CD4-positive, alpha-beta T cell (primary cell): ENCODE measurements at regions not wholly inside any gene's neighbourhood (a gene's known extent, or its start where the extent isn't known, plus 50 kb on each side); places are given as distances from the start of the nearest gene placed in this dataset.

Experiments
- ATAC-seq: fragments of 200-7000 bp; cut with Tn5 transposase; one replicate; pipeline ENCODE4 v1.10.0; 2022; ENCODE audit warnings: mild to moderate bottlenecking; ENCODE audit not compliant: poor library complexity
- CTCF ChIA-PET: fragments of 350-600 bp; sonication (Branson Sonifier 250); formaldehyde crosslinking; loops from one replicate; lab custom pipeline; 2021; ENCODE audit warnings: antibody characterized with exemption, inconsistent platforms; lab: Charles Lee
- POLR2A ChIA-PET: fragments of 350-600 bp; sonication (Branson Sonifier 250); formaldehyde crosslinking; loops from one replicate; lab custom pipeline; 2021; ENCODE audit warnings: antibody characterized with exemption, inconsistent platforms; lab: Charles Lee
- DNase-seq, 14 experiments: peaks; one replicate each; pipeline ENCODE4 v3.0.0-alpha.2; 2013 to 2020; ENCODE audit warnings: mixed read lengths in 2 of 14
- H3K27ac ChIP-seq, 2 donors: one replicate each; pipeline versions ENCODE4 v1.5.1 to v1.7.0; 2013; ENCODE audit warnings: low read length in 2 of 2, low read depth in 1 of 2, mild to moderate bottlenecking in 1 of 2
- H3K27me3 ChIP-seq, 2 experiments: 1 replicate in 1 of 2; 2 replicates in 1 of 2; pipeline versions ENCODE4 v1.6.1 to v1.7.0; 2013; ENCODE audit warnings: low read length in 2 of 2, control low read depth in 1 of 2, mild to moderate bottlenecking in 1 of 2, moderate library complexity in 1 of 2; ENCODE audit not compliant: insufficient read depth in 2 of 2, control insufficient read depth in 1 of 2
- H3K36me3 ChIP-seq: one replicate; pipeline ENCODE4 v1.6.1; 2013; ENCODE audit warnings: low read length, control low read depth; ENCODE audit not compliant: insufficient read depth
- H3K4me1 ChIP-seq: one replicate; pipeline ENCODE4 v1.6.1; 2013; ENCODE audit warnings: low read length, control low read depth; ENCODE audit not compliant: insufficient read depth
- H3K4me3 ChIP-seq: one replicate; pipeline ENCODE4 v1.5.1; 2013; ENCODE audit warnings: mild to moderate bottlenecking, low read length, moderate library complexity
- H3K9me3 ChIP-seq, 2 experiments: 1 replicate in 1 of 2; 2 replicates in 1 of 2; pipeline versions ENCODE4 v1.6.1 to v1.7.0; 2013; ENCODE audit warnings: low read length in 2 of 2, mild to moderate bottlenecking in 2 of 2, control low read depth in 1 of 2, moderate library complexity in 1 of 2; ENCODE audit not compliant: control insufficient read depth in 1 of 2, insufficient read depth in 1 of 2
- H3K27ac Mint-ChIP-seq: one replicate; pipeline ENCODE4 v1.8.0; 2020; ENCODE audit warnings: mixed read lengths
- H3K27me3 Mint-ChIP-seq: one replicate; pipeline ENCODE4 v1.8.0; 2021; ENCODE audit warnings: mixed read lengths
- H3K36me3 Mint-ChIP-seq: one replicate; pipeline ENCODE4 v1.8.0; 2021; ENCODE audit warnings: low read depth, mixed read lengths
- H3K4me1 Mint-ChIP-seq: one replicate; pipeline ENCODE4 v1.8.0; 2021; ENCODE audit warnings: low read depth, mixed read lengths
- H3K4me3 Mint-ChIP-seq: one replicate; pipeline ENCODE4 v1.8.0; 2020; ENCODE audit warnings: mild to moderate bottlenecking, mixed read lengths
- H3K9me3 Mint-ChIP-seq: one replicate; pipeline ENCODE4 v1.8.0; 2020; ENCODE audit warnings: mixed read lengths
- intact Hi-C, 2 experiments: fragments of 100-400 bp; cut with DNase I in 1 of 2; cut with micrococcal nuclease in 1 of 2; formaldehyde crosslinking; loops; one replicate each; pipeline versions ENCODE4 v1.15.1 to v1.9.0; 2023 to 2025; cut with DNase I, micrococcal nuclease
- TF ChIP-seq, protein P1 (sequence below): fragments of 200-600 bp; IDR thresholded peaks from one replicate; pipeline ENCODE4 v1.8.0; 2022; ENCODE audit warnings: antibody characterized with exemption, mild to moderate bottlenecking

DNA sequence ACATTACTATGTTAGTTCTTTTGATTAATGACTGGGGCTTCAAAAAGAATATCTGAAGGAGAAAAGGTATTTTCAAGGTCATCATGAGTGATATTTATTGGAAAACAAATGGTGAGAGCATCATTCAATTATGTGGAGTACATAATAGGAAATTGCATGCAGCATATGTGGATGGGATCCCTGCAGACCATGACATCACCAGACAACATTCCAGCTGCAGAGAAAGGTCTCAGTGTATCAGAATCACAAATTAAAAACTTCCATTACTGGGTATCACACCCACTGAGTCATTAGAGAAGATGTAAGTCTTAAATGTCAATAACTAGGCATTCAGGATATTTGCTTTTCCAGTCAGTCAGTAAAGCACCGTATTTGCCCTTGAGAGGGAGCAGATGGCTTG, 574.4 kb upstream of the SLC10A2 start:
- Mint-ChIP-seq H3K27ac (no peak overlapping the region), H3K27me3 (no peaks in the 10 kb centered on the region), H3K9me3 (peaks cover 4% of the 10 kb centered on the region), H3K4me1 (no peaks in the 10 kb centered on the region), H3K4me3 (no peak overlapping the region), H3K36me3 (no peaks in the 10 kb centered on the region)
- no peaks in the 10 kb centered on the region for H3K9me3 ChIP-seq
- ATAC-seq, result no peak
- DNase-seq, result no peak
- no peaks in the 10 kb centered on the region for H3K36me3 ChIP-seq
- TF ChIP-seq, protein P1, sequence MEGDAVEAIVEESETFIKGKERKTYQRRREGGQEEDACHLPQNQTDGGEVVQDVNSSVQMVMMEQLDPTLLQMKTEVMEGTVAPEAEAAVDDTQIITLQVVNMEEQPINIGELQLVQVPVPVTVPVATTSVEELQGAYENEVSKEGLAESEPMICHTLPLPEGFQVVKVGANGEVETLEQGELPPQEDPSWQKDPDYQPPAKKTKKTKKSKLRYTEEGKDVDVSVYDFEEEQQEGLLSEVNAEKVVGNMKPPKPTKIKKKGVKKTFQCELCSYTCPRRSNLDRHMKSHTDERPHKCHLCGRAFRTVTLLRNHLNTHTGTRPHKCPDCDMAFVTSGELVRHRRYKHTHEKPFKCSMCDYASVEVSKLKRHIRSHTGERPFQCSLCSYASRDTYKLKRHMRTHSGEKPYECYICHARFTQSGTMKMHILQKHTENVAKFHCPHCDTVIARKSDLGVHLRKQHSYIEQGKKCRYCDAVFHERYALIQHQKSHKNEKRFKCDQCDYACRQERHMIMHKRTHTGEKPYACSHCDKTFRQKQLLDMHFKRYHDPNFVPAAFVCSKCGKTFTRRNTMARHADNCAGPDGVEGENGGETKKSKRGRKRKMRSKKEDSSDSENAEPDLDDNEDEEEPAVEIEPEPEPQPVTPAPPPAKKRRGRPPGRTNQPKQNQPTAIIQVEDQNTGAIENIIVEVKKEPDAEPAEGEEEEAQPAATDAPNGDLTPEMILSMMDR, result no peak
- H3K27ac ChIP-seq, result no peak overlapping the region
- no peaks in the 10 kb centered on the region for H3K4me1 ChIP-seq
- H3K27me3 ChIP-seq, result no peaks in the 10 kb centered on the region
- ChIA-PET CTCF (no interaction called here), POLR2A (no interaction called here)
- H3K4me3 ChIP-seq, result no peak overlapping the region
- intact Hi-C loops, result no loop called here

DNA sequence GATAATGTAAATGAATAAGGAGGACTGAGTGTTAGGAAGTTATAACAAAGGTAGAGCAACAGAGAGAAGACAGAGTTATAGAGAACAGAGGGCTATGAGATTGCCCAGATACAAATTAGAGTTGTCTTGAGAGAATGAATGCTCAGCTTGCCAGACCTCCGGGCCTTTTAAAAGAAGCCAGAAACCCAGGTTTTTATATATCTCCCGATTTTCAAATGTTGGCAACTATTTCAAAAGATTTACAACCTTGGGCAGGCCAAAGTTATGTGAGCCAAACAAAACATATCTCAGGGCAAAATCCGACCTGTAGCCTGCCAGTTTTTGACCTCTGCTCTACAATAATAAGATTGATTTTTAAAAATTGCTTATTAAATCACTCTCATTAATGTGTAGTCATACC, 573.1 kb upstream of the SLC10A2 start:
- Histone ChIP-seq H3K36me3 (no peaks in the 10 kb centered on the region), H3K4me1 (no peaks in the 10 kb centered on the region), H3K27me3 (no peaks in the 10 kb centered on the region), H3K9me3 (no peaks in the 10 kb centered on the region), H3K4me3 (no peak overlapping the region), H3K27ac (no peak overlapping the region)
- Mint-ChIP-seq H3K4me3 (no peak overlapping the region), H3K36me3 (no peaks in the 10 kb centered on the region), H3K27me3 (no peaks in the 10 kb centered on the region), H3K9me3 (peaks cover 4% of the 10 kb centered on the region), H3K4me1 (no peaks in the 10 kb centered on the region), H3K27ac (no peak overlapping the region)
- ChIA-PET CTCF (no interaction called here), POLR2A (no interaction called here)
- DNase-seq (no peak), ATAC-seq (no peak)
- TF ChIP-seq, protein P1, result no peak
- intact Hi-C loops, result no loop called here

DNA sequence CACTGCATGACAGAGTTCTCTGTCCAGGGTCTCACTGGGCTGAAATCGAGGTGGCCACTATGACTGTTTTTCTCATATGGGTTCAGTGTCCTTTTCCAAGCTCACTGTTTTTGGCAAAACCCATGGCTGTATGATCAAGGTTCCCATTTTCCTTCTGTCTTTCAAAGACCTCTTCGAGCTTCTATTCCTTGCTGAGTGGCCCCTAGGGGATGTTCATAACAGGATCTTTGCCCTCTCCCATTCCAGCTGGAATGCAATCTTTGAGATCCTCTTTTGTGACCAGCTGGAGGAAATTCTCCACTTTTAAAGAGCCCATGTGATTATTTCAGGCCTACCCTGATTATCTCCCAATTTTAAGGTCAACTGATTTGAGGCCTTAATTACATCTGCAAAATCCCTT, 572.5 kb upstream of the SLC10A2 start:
- H3K36me3 ChIP-seq, result no peaks in the 10 kb centered on the region
- H3K4me1 ChIP-seq, result no peaks in the 10 kb centered on the region
- H3K4me1 Mint-ChIP-seq, result no peaks in the 10 kb centered on the region
- H3K9me3 Mint-ChIP-seq, result peaks cover 4% of the 10 kb centered on the region
- no peak overlapping the region for H3K27ac Mint-ChIP-seq
- H3K27me3 ChIP-seq, result no peaks in the 10 kb centered on the region
- TF ChIP-seq, protein P1, result no peak
- CTCF ChIA-PET, result no interaction called here
- no peak overlapping the region for H3K4me3 ChIP-seq
- POLR2A ChIA-PET, result no interaction called here
- no peak overlapping the region for H3K4me3 Mint-ChIP-seq
- ATAC-seq (no peak), DNase-seq (no peak)
- H3K27ac ChIP-seq, result no peak overlapping the region
- H3K36me3 Mint-ChIP-seq, result no peaks in the 10 kb centered on the region
- no peaks in the 10 kb centered on the region for H3K9me3 ChIP-seq
- no peaks in the 10 kb centered on the region for H3K27me3 Mint-ChIP-seq
- intact Hi-C loops, result no loop called here
